Lower leg skin (tissue), 3 donors: ENCODE measurements at regions not wholly inside any gene's neighbourhood (a gene's known extent, or its start where the extent isn't known, plus 50 kb on each side); places are given as distances from the start of the nearest gene placed in this dataset.

Experiments used
- CTCF ChIP-seq, 3 donors: fragments of 450-650 bp; IDR thresholded peaks; one replicate each; pipeline ENCODE4 v1.5.1; 2016; ENCODE audit warnings: antibody characterized with exemption in 3 of 3, mild to moderate bottlenecking in 3 of 3, moderate library complexity in 2 of 3
- POLR2A ChIP-seq, 2 donors: fragments of 450-650 bp; IDR thresholded peaks; one replicate each; pipeline ENCODE4 v1.6.1; 2016 to 2017; ENCODE audit warnings: antibody characterized with exemption in 2 of 2, mild to moderate bottlenecking in 1 of 2, moderate library complexity in 1 of 2

GRCh38 chr7:82542665-82543064 is 99.1 kb upstream of the CACNA2D1 start:
- TF ChIP-seq CTCF (IDR thresholded peaks at IDR 0.05) (no peak), POLR2A (IDR thresholded peaks at IDR 0.05) (no peak)
